Karpas-422 (cell line): ENCODE measurements at regions not wholly inside any gene's neighbourhood (a gene's known extent, or its start where the extent isn't known, plus 50 kb on each side); places are given as distances from the start of the nearest gene placed in this dataset.

Experiments
- DNase-seq: peaks from one replicate; pipeline ENCODE4 v3.0.0-alpha.2; 2015
- H2AFZ ChIP-seq: fragments of 200-600 bp; sonication (generic); 2 replicates; pipeline ENCODE4 v1.6.1; 2014; ENCODE audit warnings: antibody characterized with exemption, low read length, mixed read lengths
- H3K27ac ChIP-seq: fragments of 200-600 bp; sonication (generic); 2 replicates; pipeline ENCODE4 v1.5.1; 2014; ENCODE audit warnings: mild to moderate bottlenecking, low read length, moderate library complexity
- H3K27me3 ChIP-seq: fragments of 200-600 bp; sonication (generic); 2 replicates; pipeline ENCODE4 v1.6.1; 2014; ENCODE audit warnings: low read length, mixed read lengths
- H3K36me3 ChIP-seq: fragments of 200-600 bp; sonication (generic); 2 replicates; pipeline ENCODE4 v1.6.1; 2014; ENCODE audit warnings: low read length, mixed read lengths; ENCODE audit not compliant: insufficient read depth
- H3K4me1 ChIP-seq: fragments of 200-600 bp; sonication (generic); 2 replicates; pipeline ENCODE4 v1.6.1; 2014; ENCODE audit warnings: mild to moderate bottlenecking, low read length, mixed read lengths
- H3K4me2 ChIP-seq: fragments of 200-600 bp; sonication (generic); 2 replicates; pipeline ENCODE4 v1.6.1; 2014; ENCODE audit warnings: low read length, low read depth, mild to moderate bottlenecking; ENCODE audit not compliant: poor library complexity, severe bottlenecking
- H3K4me3 ChIP-seq: fragments of 200-600 bp; sonication (generic); 2 replicates; pipeline ENCODE4 v1.5.1; 2014; ENCODE audit warnings: mild to moderate bottlenecking, antibody characterized with exemption, low read length, mixed read lengths
- H3K79me2 ChIP-seq: fragments of 200-600 bp; sonication (generic); 2 replicates; pipeline ENCODE4 v1.6.1; 2014; ENCODE audit warnings: mild to moderate bottlenecking, low read length, mixed read lengths
- H3K9ac ChIP-seq: fragments of 200-600 bp; sonication (generic); 2 replicates; pipeline ENCODE4 v1.6.0; 2014; ENCODE audit warnings: low read length
- H3K9me2 ChIP-seq: fragments of 200-600 bp; sonication (generic), shearing (Covaris generic); replicated peaks from 2 replicates; pipeline ENCODE4 v1.6.0; 2014; ENCODE audit warnings: mild to moderate bottlenecking, low read length, moderate library complexity; ENCODE audit not compliant: insufficient read depth
- H3K9me3 ChIP-seq: fragments of 300-700, 200-600 bp; sonication (generic); 2 replicates; pipeline ENCODE4 v1.6.1; 2014; ENCODE audit warnings: low read length, mixed read lengths
- H4K20me1 ChIP-seq: fragments of 200-600 bp; sonication (generic); 2 replicates; pipeline ENCODE4 v1.6.1; 2014; ENCODE audit warnings: mild to moderate bottlenecking, antibody characterized with exemption, low read length, low read depth; ENCODE audit not compliant: insufficient read depth

DNA sequence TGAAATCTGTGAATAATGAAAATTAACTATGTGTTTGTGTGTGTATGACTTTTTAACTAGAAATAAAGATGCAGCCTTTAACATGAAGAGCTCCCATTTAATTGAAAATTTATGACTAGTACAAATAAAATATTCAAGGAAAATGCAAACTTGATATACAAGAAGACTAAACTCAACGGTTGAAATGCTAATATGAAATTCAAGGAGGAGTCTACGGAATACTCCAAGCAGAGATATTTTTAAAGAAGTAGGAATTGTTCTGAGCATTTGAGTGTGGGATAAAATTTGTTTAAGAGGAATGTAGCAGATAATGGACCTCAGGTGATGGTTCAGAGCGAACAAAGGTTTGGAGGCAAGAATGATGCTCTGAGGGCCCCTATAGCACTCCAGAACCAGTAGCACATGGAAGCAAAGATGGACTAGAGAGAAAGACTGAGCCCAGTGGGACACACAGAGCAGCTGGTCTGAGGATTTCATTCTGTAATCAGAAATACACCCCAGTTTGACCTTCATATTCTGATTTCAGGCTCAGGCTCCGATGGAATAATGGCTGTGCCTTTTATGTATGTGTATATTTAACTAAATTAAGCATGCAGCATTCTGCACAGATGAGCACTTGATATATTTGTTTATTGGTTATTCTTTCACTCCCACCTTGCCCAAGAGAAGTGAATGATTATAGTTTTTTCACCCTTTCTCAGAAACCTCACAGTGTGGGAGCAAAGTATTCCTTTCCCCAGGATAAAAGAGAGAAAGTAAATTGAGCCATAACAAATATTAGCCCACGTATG is 227.1 kb downstream of the ZPLD1 start:
- H3K4me2 ChIP-seq = no peak overlapping the region
- no peaks in the 10 kb centered on the region for H3K27me3 ChIP-seq
- no peaks in the 10 kb centered on the region for H4K20me1 ChIP-seq
- no peak overlapping the region for H2AFZ ChIP-seq
- H3K9me3 ChIP-seq = no peaks in the 10 kb centered on the region
- H3K79me2 ChIP-seq = no peaks in the 10 kb centered on the region
- no peaks in the 10 kb centered on the region for H3K36me3 ChIP-seq
- no peak overlapping the region for H3K4me3 ChIP-seq
- peaks cover 3% of the 10 kb centered on the region; the same call in 1 of the 2 replicates for H3K9me2 ChIP-seq
- H3K4me1 ChIP-seq = no peaks in the 10 kb centered on the region
- no peak for DNase-seq
- no peak overlapping the region for H3K9ac ChIP-seq
- no peak overlapping the region for H3K27ac ChIP-seq

DNA sequence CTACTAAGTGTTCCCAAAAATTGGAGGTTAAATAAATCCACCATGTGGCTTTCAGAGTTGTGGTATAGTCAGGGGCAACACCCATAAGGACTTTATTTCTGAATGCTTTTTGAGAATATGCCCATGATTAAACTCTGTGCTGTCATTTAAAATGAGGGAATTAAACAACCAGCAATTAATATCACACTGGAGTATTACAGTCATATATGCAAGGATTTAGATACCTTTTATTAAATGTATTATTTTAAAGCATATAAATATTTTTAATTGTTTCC is 227.6 kb downstream of the ZPLD1 start:
- Histone ChIP-seq H3K27ac (no peak overlapping the region), H3K4me3 (no peak overlapping the region), H3K4me2 (no peak overlapping the region), H3K9me2 (peaks cover 3% of the 10 kb centered on the region; the same call in 1 of the 2 replicates), H3K36me3 (no peaks in the 10 kb centered on the region), H3K79me2 (no peaks in the 10 kb centered on the region), H3K27me3 (no peaks in the 10 kb centered on the region), H3K9me3 (no peaks in the 10 kb centered on the region), H3K4me1 (no peaks in the 10 kb centered on the region), H2AFZ (no peak overlapping the region), H4K20me1 (no peaks in the 10 kb centered on the region), H3K9ac (no peak overlapping the region)
- no peak for DNase-seq

DNA sequence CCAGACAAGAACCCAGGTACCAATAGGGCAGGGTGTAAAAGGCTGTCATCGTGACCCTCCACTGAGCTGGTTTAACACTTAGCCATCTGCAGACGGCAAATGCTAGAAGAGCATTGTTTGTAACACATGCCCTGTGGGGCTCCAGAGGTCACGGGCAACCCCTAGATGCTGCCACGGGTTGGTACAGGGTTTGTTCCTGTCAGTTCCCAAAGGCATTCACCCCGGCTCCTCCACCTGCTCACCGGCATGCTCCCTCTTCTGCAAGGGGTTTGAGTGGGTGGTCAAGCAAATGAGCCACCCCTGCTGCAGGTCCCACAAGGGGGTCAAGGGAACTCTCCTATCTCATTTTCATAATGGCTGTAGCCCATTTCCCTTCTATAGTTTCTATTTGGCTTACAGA is 229.3 kb downstream of the ZPLD1 start:
- Histone ChIP-seq H3K27ac (no peak overlapping the region), H3K9ac (no peak overlapping the region), H3K4me2 (no peak overlapping the region), H3K27me3 (no peaks in the 10 kb centered on the region), H3K4me1 (no peaks in the 10 kb centered on the region), H3K9me3 (no peaks in the 10 kb centered on the region), H3K79me2 (no peaks in the 10 kb centered on the region), H4K20me1 (no peaks in the 10 kb centered on the region), H3K9me2 (no peaks in the 10 kb centered on the region; the same call in 1 of the 2 replicates), H3K4me3 (no peak overlapping the region), H2AFZ (no peak overlapping the region), H3K36me3 (no peaks in the 10 kb centered on the region)
- no peak for DNase-seq

GRCh38 chr3:102665183-102665582 is 230.4 kb downstream of the ZPLD1 start:
- no peak overlapping the region for H3K4me2 ChIP-seq
- no peaks in the 10 kb centered on the region for H3K9me3 ChIP-seq
- H3K9me2 ChIP-seq = no peaks in the 10 kb centered on the region; the same call in 1 of the 2 replicates
- no peak overlapping the region for H2AFZ ChIP-seq
- H3K4me3 ChIP-seq = no peak overlapping the region
- no peaks in the 10 kb centered on the region for H3K36me3 ChIP-seq
- H3K27ac ChIP-seq = no peak overlapping the region
- H3K9ac ChIP-seq = no peak overlapping the region
- H3K27me3 ChIP-seq = no peaks in the 10 kb centered on the region
- H3K79me2 ChIP-seq = no peaks in the 10 kb centered on the region
- no peaks in the 10 kb centered on the region for H3K4me1 ChIP-seq
- H4K20me1 ChIP-seq = no peaks in the 10 kb centered on the region
- no peak for DNase-seq

DNA sequence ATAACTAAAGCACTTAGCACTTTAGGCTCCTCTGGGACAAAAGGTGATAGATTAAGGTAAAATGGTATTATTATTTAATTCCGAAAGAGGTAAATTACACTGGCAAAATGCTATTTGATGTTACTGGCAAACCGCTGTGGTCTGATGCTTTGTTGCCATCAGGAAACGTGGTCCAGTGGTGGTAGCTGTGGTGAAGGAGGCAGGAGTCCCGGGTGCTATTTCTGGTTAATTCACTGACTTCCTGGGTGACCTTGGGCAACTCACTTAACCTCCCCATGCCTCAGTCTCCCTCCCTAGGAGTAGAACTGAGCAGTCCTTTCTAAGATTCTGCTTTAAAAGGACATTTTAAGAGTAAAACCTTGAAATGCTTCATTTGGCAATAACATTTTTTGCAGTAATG is 233.4 kb downstream of the ZPLD1 start:
- no peak overlapping the region for H2AFZ ChIP-seq
- no peak overlapping the region for H3K27ac ChIP-seq
- H3K9me2 ChIP-seq = no peaks in the 10 kb centered on the region
- no peaks in the 10 kb centered on the region for H3K27me3 ChIP-seq
- no peaks in the 10 kb centered on the region for H4K20me1 ChIP-seq
- H3K4me2 ChIP-seq = no peak overlapping the region
- no peak overlapping the region for H3K9ac ChIP-seq
- no peaks in the 10 kb centered on the region for H3K9me3 ChIP-seq
- H3K4me1 ChIP-seq = no peaks in the 10 kb centered on the region
- H3K36me3 ChIP-seq = no peaks in the 10 kb centered on the region
- H3K4me3 ChIP-seq = no peak overlapping the region
- no peaks in the 10 kb centered on the region for H3K79me2 ChIP-seq
- DNase-seq = no peak

GRCh38 chr3:102670986-102671385 is 236.2 kb downstream of the ZPLD1 start:
- no peaks in the 10 kb centered on the region for H3K4me1 ChIP-seq
- no peak for DNase-seq
- H2AFZ ChIP-seq = no peak overlapping the region
- H3K9me3 ChIP-seq = no peaks in the 10 kb centered on the region
- no peak overlapping the region for H3K4me3 ChIP-seq
- H4K20me1 ChIP-seq = no peaks in the 10 kb centered on the region
- no peak overlapping the region for H3K4me2 ChIP-seq
- H3K27me3 ChIP-seq = no peaks in the 10 kb centered on the region
- no peaks in the 10 kb centered on the region for H3K79me2 ChIP-seq
- no peak overlapping the region for H3K9ac ChIP-seq
- no peaks in the 10 kb centered on the region for H3K9me2 ChIP-seq
- no peak overlapping the region for H3K27ac ChIP-seq
- no peaks in the 10 kb centered on the region for H3K36me3 ChIP-seq

- Histone ChIP-seq H3K9me2 (no peaks in the 10 kb centered on the region), H3K4me1 (no peaks in the 10 kb centered on the region), H3K36me3 (no peaks in the 10 kb centered on the region), H3K27me3 (no peaks in the 10 kb centered on the region), H2AFZ (no peak overlapping the region), H3K27ac (no peak overlapping the region), H3K4me3 (no peak overlapping the region), H3K4me2 (no peak overlapping the region), H4K20me1 (no peaks in the 10 kb centered on the region), H3K79me2 (no peaks in the 10 kb centered on the region), H3K9me3 (no peaks in the 10 kb centered on the region), H3K9ac (no peak overlapping the region)
- no peak for DNase-seq
These were observed 237.5 kb downstream of the ZPLD1 start for GRCh38 chr3:102672305-102672704.

- Histone ChIP-seq H3K27ac (no peak overlapping the region), H3K79me2 (no peaks in the 10 kb centered on the region), H3K36me3 (no peaks in the 10 kb centered on the region), H2AFZ (no peak overlapping the region), H4K20me1 (no peaks in the 10 kb centered on the region), H3K9me2 (no peaks in the 10 kb centered on the region), H3K4me2 (no peak overlapping the region), H3K4me3 (no peak overlapping the region), H3K4me1 (no peaks in the 10 kb centered on the region), H3K9ac (no peak overlapping the region), H3K27me3 (no peaks in the 10 kb centered on the region), H3K9me3 (no peaks in the 10 kb centered on the region)
- peak; percentile 88 for DNase-seq
These were observed 238.7 kb downstream of the ZPLD1 start for GRCh38 chr3:102673271-102674115.
